HAP-1 (cell line): ENCODE measurements at regions not wholly inside any gene's neighbourhood (a gene's known extent, or its start where the extent isn't known, plus 50 kb on each side); places are given as distances from the start of the nearest gene placed in this dataset.

ENCODE experiments used
- DNase-seq, 2 experiments: peaks; one replicate each; pipeline ENCODE4 v3.0.0-alpha.2; 2016 to 2020; ENCODE audit warnings: low spot score in 2 of 2
- H3K27me3 ChIP-seq: fragments of 250-450 bp; sonication (Bioruptor Pico); 2 replicates; pipeline ENCODE4 v1.5.1; 2020; ENCODE audit warnings: low read depth, mild to moderate bottlenecking, moderate library complexity
- H3K36me3 ChIP-seq: fragments of 250-450 bp; sonication (Bioruptor Pico); replicated peaks from 2 replicates; pipeline ENCODE4 v1.5.1; 2020; ENCODE audit warnings: mild to moderate bottlenecking
- H3K4me1 ChIP-seq: fragments of 250-450 bp; sonication (Bioruptor Pico); 2 replicates; pipeline ENCODE4 v1.5.1; 2020; ENCODE audit warnings: mild to moderate bottlenecking
- H3K4me3 ChIP-seq: fragments of 250-450 bp; sonication (Bioruptor Pico); 2 replicates; pipeline ENCODE4 v1.5.1; 2020; ENCODE audit warnings: mild to moderate bottlenecking, moderate library complexity
- H3K9me3 ChIP-seq: fragments of 250-450 bp; sonication (Bioruptor Pico); 2 replicates; pipeline ENCODE4 v1.5.1; 2020; ENCODE audit warnings: mild to moderate bottlenecking, moderate library complexity
- in situ Hi-C: fragments of 300-500 bp; cut with MboI; formaldehyde crosslinking; loops from 3 replicates; pipeline ENCODE4 v1.14.3; 2020; ENCODE audit warnings: low sequenced_read_pairs, inconsistent platforms, mixed read lengths

- in situ Hi-C loops: no loop called here
- peaks cover 34% of the 10 kb centered on the region for H3K4me1 ChIP-seq
These were observed 50.8 kb upstream of the PRSS1 start for GRCh38 chr7:142698429-142698828.

DNA sequence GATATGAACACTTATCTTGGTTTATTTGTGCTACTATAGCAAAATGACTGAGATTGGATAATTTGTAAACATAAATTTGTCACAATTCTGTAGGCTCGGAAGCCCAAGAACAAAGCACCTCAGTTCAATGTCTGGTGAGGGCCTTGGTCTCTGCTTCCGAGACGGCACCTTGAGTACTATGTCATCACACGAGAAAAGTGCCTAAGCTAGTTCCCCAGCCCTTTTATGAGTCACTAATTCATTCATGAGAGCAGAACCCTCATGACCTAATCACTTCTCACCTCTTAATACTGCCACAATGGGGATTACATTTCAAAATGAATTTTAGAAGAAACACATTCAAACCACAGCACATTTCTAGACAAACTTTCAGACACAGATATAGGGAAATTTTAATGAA, 52.0 kb upstream of the PRSS1 start:
- Histone ChIP-seq H3K27me3 (no peaks in the 10 kb centered on the region), H3K9me3 (no peaks in the 10 kb centered on the region), H3K4me3 (no peak overlapping the region), H3K36me3 (no peaks in the 10 kb centered on the region), H3K4me1 (peaks cover 33% of the 10 kb centered on the region)
- peak; percentile 54 to 76 for DNase-seq
- in situ Hi-C loops: no loop called here

More at GRCh38 chr7:142698429-142698828, 50.8 kb upstream of the PRSS1 start:
- no peak for DNase-seq
- Histone ChIP-seq H3K9me3 (0 out of 2 replicates have a peak, but pooled peaks cover 2% of the 10 kb centered on the region), H3K4me3 (no peak overlapping the region), H3K36me3 (no peaks in the 10 kb centered on the region), H3K27me3 (no peaks in the 10 kb centered on the region)

GRCh38 chr7:142696456-142697179, 52.7 kb upstream of the PRSS1 start:
- in situ Hi-C loops: no loop called here
- peak; percentile 68 to 93 for DNase-seq
- Histone ChIP-seq H3K4me1 (peaks cover 33% of the 10 kb centered on the region), H3K4me3 (no peak overlapping the region), H3K27me3 (no peaks in the 10 kb centered on the region), H3K36me3 (no peaks in the 10 kb centered on the region), H3K9me3 (no peaks in the 10 kb centered on the region)

GRCh38 chr7:142693911-142694310, 55.4 kb upstream of the PRSS1 start:
- H3K36me3 ChIP-seq: no peaks in the 10 kb centered on the region
- H3K4me3 ChIP-seq: no peak overlapping the region
- H3K27me3 ChIP-seq: no peaks in the 10 kb centered on the region
- H3K4me1 ChIP-seq: peaks cover 28% of the 10 kb centered on the region
- no peaks in the 10 kb centered on the region for H3K9me3 ChIP-seq
- DNase-seq: no peak
- in situ Hi-C loops: no loop called here

- Histone ChIP-seq H3K4me1 (peaks cover under 1% of the 10 kb centered on the region), H3K27me3 (no peaks in the 10 kb centered on the region), H3K9me3 (no peaks in the 10 kb centered on the region), H3K36me3 (no peaks in the 10 kb centered on the region), H3K4me3 (no peak overlapping the region)
- DNase-seq: no peak
- in situ Hi-C loops: no loop called here
These were observed 58.6 kb upstream of the PRSS1 start for GRCh38 chr7:142690554-142691182.

DNA sequence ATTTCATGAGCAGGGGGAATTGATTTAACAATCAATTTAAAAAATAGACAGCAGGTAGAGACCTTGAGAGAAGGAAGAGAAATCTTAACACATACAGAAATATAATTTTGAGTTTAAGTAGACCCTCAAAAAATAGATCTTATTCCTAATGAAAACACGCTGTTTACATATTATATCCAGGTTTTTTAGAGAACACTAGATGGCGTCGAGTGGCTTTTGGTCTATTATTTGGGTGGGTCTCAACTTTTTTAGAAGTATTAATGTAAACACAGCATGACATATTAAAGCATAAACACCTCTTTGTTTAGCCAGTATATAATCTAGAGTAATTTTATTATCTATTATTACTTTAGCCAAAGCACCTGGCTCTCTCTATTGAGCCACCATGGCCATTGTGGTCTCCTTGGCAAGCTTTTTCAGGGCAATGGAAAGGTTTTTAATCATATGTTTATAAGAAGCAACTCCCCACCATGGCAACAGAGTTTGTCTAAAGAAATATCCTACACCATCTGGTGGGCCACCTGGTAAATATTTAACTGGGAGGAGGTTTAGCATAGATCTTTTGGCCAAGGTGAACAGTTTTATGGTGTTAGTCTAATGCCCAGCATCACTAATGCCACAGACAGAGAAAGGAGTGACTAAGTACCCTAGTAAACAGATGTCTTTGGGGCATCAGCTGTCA, 59.7 kb upstream of the PRSS1 start:
- no peak overlapping the region for H3K4me3 ChIP-seq
- H3K4me1 ChIP-seq: no peaks in the 10 kb centered on the region
- no peaks in the 10 kb centered on the region for H3K9me3 ChIP-seq
- no peak for DNase-seq
- H3K27me3 ChIP-seq: no peaks in the 10 kb centered on the region
- in situ Hi-C loops: loop anchor here (5.0 kb wide), 1 partner anchor 93 kb away; no protein-coding TSS in a partner anchor
- H3K36me3 ChIP-seq: no peaks in the 10 kb centered on the region

DNA sequence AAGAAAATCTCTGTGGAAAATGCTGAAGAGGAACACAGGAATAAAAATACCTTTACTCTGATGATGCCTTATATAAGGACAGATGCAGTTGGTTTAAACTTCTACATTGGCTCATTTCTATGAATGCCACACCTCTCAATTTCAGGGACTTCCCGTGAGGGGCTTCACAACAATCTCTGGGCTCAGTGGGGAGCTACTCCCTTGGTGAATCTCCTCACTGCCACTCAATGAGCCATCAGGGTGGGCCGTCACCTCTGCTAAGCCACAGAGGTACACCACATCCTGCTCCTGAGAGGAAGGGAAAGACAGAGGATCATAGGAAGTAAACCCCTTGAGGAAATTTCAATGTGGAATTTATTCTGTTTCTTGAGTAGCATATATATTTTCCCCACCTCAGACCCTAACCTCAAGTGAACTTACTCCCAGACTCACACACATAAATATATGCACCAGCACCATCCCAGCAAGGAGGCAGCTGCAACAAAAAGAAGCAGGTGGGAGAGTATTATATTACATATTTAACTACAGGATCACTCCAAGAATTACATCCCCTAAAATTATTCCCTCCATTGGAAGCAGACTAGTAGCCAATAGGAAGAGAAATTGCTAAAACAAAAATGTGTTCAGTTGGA, 63.3 kb upstream of the PRSS1 start:
- Histone ChIP-seq H3K4me1 (no peaks in the 10 kb centered on the region), H3K4me3 (no peak overlapping the region), H3K36me3 (no peaks in the 10 kb centered on the region), H3K27me3 (no peaks in the 10 kb centered on the region), H3K9me3 (no peaks in the 10 kb centered on the region)
- in situ Hi-C loops: loop anchor here (5.0 kb wide), 1 partner anchor 96 kb away; no protein-coding TSS in a partner anchor
- no peak for DNase-seq

GRCh38 chr7:142681314-142682092, 67.8 kb upstream of the PRSS1 start:
- no peaks in the 10 kb centered on the region for H3K27me3 ChIP-seq

GRCh38 chr7:142671506-142671905, 77.8 kb upstream of the PRSS1 start:
- Histone ChIP-seq H3K4me3 (no peak overlapping the region), H3K9me3 (no peaks in the 10 kb centered on the region), H3K27me3 (no peaks in the 10 kb centered on the region), H3K36me3 (no peaks in the 10 kb centered on the region), H3K4me1 (no peaks in the 10 kb centered on the region)
- in situ Hi-C loops: no loop called here
- no peak for DNase-seq

More at GRCh38 chr7:142681314-142682092, 67.8 kb upstream of the PRSS1 start:
- in situ Hi-C loops: no loop called here
- H3K36me3 ChIP-seq: no peaks in the 10 kb centered on the region
- H3K4me3 ChIP-seq: no peak overlapping the region
- no peaks in the 10 kb centered on the region for H3K9me3 ChIP-seq
- no peak for DNase-seq
- no peaks in the 10 kb centered on the region for H3K4me1 ChIP-seq

GRCh38 chr7:142670511-142670910, 78.8 kb upstream of the PRSS1 start:
- in situ Hi-C loops: no loop called here
- no peaks in the 10 kb centered on the region for H3K4me1 ChIP-seq
- H3K9me3 ChIP-seq: no peaks in the 10 kb centered on the region
- no peaks in the 10 kb centered on the region for H3K27me3 ChIP-seq
- H3K36me3 ChIP-seq: no peaks in the 10 kb centered on the region
- DNase-seq: no peak
- H3K4me3 ChIP-seq: no peak overlapping the region

GRCh38 chr7:142669074-142669654, 80.1 kb upstream of the PRSS1 start:
- in situ Hi-C loops: no loop called here
- Histone ChIP-seq H3K27me3 (no peaks in the 10 kb centered on the region), H3K36me3 (no peaks in the 10 kb centered on the region), H3K9me3 (no peaks in the 10 kb centered on the region), H3K4me3 (no peak overlapping the region), H3K4me1 (no peaks in the 10 kb centered on the region)
- peak in 1 of 2 experiments; percentile 26 for DNase-seq

DNA sequence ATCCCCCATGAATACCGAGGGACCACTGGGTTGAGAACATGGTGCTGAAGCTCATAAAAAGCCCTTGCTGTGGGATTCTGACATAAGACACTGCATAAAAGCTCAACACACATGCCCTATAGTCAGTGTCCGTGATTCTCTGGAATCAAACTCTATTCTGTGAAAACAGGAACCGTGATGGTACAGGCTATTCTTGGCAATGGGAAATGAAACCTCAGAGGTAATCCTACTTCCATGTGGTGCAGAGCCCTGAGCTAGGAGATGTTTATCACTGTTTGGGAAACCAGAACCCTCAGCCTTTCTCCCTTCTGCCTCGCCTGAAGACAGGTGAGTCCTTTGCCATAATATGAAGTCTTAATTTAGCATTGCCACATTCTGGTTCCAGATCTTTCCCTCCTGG, 80.8 kb upstream of the PRSS1 start:
- in situ Hi-C loops: no loop called here
- H3K36me3 ChIP-seq: no peaks in the 10 kb centered on the region

GRCh38 chr7:142657376-142657775, 91.9 kb upstream of the PRSS1 start:
- Histone ChIP-seq H3K36me3 (no peaks in the 10 kb centered on the region), H3K27me3 (peaks cover 2% of the 10 kb centered on the region; the same call in 1 of the 2 replicates), H3K4me1 (no peaks in the 10 kb centered on the region), H3K9me3 (no peaks in the 10 kb centered on the region), H3K4me3 (no peak overlapping the region)
- DNase-seq: no peak
- in situ Hi-C loops: no loop called here

More for the DNA sequence above, 80.8 kb upstream of the PRSS1 start:
- Histone ChIP-seq H3K9me3 (no peaks in the 10 kb centered on the region), H3K4me1 (no peaks in the 10 kb centered on the region), H3K27me3 (no peaks in the 10 kb centered on the region), H3K4me3 (no peak overlapping the region)
- no peak for DNase-seq
